IMR-90 (cell line): ENCODE measurements at regions not wholly inside any gene's neighbourhood (a gene's known extent, or its start where the extent isn't known, plus 50 kb on each side); places are given as distances from the start of the nearest gene placed in this dataset.

ENCODE experiments used
- ATAC-seq: fragments of 200-7000 bp; cut with Tn5 transposase; 2 replicates; pipeline ENCODE4 v1.9.1; 2020; ENCODE audit warnings: low read depth, mild to moderate bottlenecking, moderate library complexity
- BruUV-seq: library from RNA; stranded (reverse); fragments of 400-500 nt; replicated peaks from 2 replicates; lab custom pipeline; 2021; lab: Mats Ljungman, UMichigan
- CTCF ChIA-PET: fragments of 300-600 bp; formaldehyde crosslinking; extraction: SDS; loops from one replicate; lab custom pipeline; 2021; ENCODE audit warnings: antibody characterized with exemption; lab: Yijun Ruan, JAX
- POLR2A ChIA-PET: fragments of 300-600 bp; sonication (Branson Sonifier 250); formaldehyde crosslinking; loops from one replicate; lab custom pipeline; 2022; ENCODE audit warnings: antibody characterized with exemption; ENCODE audit not compliant: unreplicated experiment; lab: Charles Lee
- DNase-seq: peaks from one replicate; pipeline ENCODE4 v3.0.0; 2013
- H2AFZ ChIP-seq: replicated peaks from 2 replicates; pipeline ENCODE3; 2013; ENCODE audit warnings: low read length, mild to moderate bottlenecking; ENCODE audit not compliant: poor library complexity
- H2AK5ac ChIP-seq: 2 replicates; pipeline ENCODE4 v1.6.1; 2013; ENCODE audit warnings: low read depth, low read length, inconsistent platforms
- H2AK9ac ChIP-seq: replicated peaks from 2 replicates; pipeline ENCODE3; 2013; ENCODE audit warnings: mild to moderate bottlenecking, low read depth, low read length, moderate library complexity; ENCODE audit not compliant: poor library complexity
- H2BK120ac ChIP-seq: 2 replicates; pipeline ENCODE4 v1.6.1; 2013; ENCODE audit warnings: low read depth, low read length, inconsistent platforms
- H2BK15ac ChIP-seq: 3 replicates; pipeline ENCODE4 v1.6.1; 2013; ENCODE audit warnings: low read depth, low read length, inconsistent platforms
- H2BK20ac ChIP-seq: 2 replicates; pipeline ENCODE4 v1.6.1; 2013; ENCODE audit warnings: low read depth, mild to moderate bottlenecking, inconsistent platforms, low read length, moderate library complexity
- H2BK5ac ChIP-seq: 2 replicates; pipeline ENCODE4 v1.6.1; 2013; ENCODE audit warnings: mild to moderate bottlenecking, low read depth, low read length, inconsistent platforms; ENCODE audit not compliant: poor library complexity, severe bottlenecking
- H3K14ac ChIP-seq: replicated peaks from 2 replicates; pipeline ENCODE4 v1.6.1; 2013; ENCODE audit warnings: low read depth, low read length, inconsistent platforms
- H3K18ac ChIP-seq: 2 replicates; pipeline ENCODE4 v1.6.1; 2013; ENCODE audit warnings: low read depth, low read length, control low read depth
- H3K23ac ChIP-seq: 2 replicates; pipeline ENCODE4 v1.6.1; 2013; ENCODE audit warnings: low read depth, low read length, inconsistent platforms
- H3K27ac ChIP-seq: 2 replicates; pipeline ENCODE4 v1.5.1; 2013; ENCODE audit warnings: mild to moderate bottlenecking, control low read depth, low read length; ENCODE audit not compliant: insufficient read depth
- H3K27me3 ChIP-seq: 2 replicates; pipeline ENCODE4 v1.6.1; 2013; ENCODE audit warnings: low read length; ENCODE audit not compliant: control insufficient read depth, insufficient read depth
- H3K36me3 ChIP-seq: 2 replicates; pipeline ENCODE4 v1.6.1; 2013; ENCODE audit warnings: low read length, mixed read lengths; ENCODE audit not compliant: control insufficient read depth, insufficient read depth
- H3K4ac ChIP-seq: 2 replicates; pipeline ENCODE4 v1.6.1; 2013; ENCODE audit warnings: low read depth, low read length, inconsistent platforms
- H3K4me1 ChIP-seq: 2 replicates; pipeline ENCODE4 v1.6.1; 2013; ENCODE audit warnings: low read length, mixed read lengths; ENCODE audit not compliant: control insufficient read depth, insufficient read depth
- H3K4me2 ChIP-seq: 2 replicates; pipeline ENCODE4 v1.6.1; 2013; ENCODE audit warnings: low read depth, mild to moderate bottlenecking, control low read depth, low read length, moderate library complexity
- H3K4me3 ChIP-seq: 2 replicates; pipeline ENCODE4 v1.5.1; 2013; ENCODE audit warnings: low read depth, mild to moderate bottlenecking, control low read depth, low read length, moderate library complexity; ENCODE audit not compliant: insufficient read depth
- H3K56ac ChIP-seq: 2 replicates; pipeline ENCODE4 v1.6.1; 2013; ENCODE audit warnings: low read length, inconsistent platforms; ENCODE audit not compliant: insufficient read depth; ENCODE audit errors: extremely low read depth
- H3K79me1 ChIP-seq, 2 experiments: 2 replicates each; pipeline ENCODE4 v1.6.1; 2013; ENCODE audit warnings: low read length in 2 of 2, inconsistent platforms in 1 of 2, low read depth in 1 of 2
- H3K9ac ChIP-seq: 2 replicates; pipeline ENCODE4 v1.6.1; 2013; ENCODE audit warnings: low read depth, low read length, control low read depth
- H3K9me1 ChIP-seq: 2 replicates; pipeline ENCODE4 v1.6.1; 2013; ENCODE audit warnings: low read length, inconsistent platforms; ENCODE audit not compliant: insufficient read depth
- H3K9me3 ChIP-seq: 2 replicates; pipeline ENCODE4 v1.6.1; 2013; ENCODE audit warnings: low read length; ENCODE audit not compliant: control insufficient read depth, insufficient read depth
- H4K20me1 ChIP-seq: 2 replicates; pipeline ENCODE4 v1.6.1; 2013; ENCODE audit warnings: low read length, inconsistent platforms; ENCODE audit not compliant: insufficient read depth
- H4K5ac ChIP-seq: 2 replicates; pipeline ENCODE4 v1.6.1; 2013; ENCODE audit warnings: mild to moderate bottlenecking, low read depth, low read length, control low read depth
- H4K8ac ChIP-seq, 2 experiments: 2 replicates each; pipeline ENCODE4 v1.6.1; 2013; ENCODE audit warnings: low read depth in 2 of 2, low read length in 2 of 2, control low read depth in 1 of 2, inconsistent platforms in 1 of 2
- H4K91ac ChIP-seq: 2 replicates; pipeline ENCODE4 v1.6.1; 2013; ENCODE audit warnings: low read depth, low read length, inconsistent platforms; ENCODE audit not compliant: insufficient read depth
- CEBPB ChIP-seq: IDR thresholded peaks from 2 replicates; pipeline ENCODE4 v1.6.1; 2012; ENCODE audit warnings: low read depth, low read length, improper control_type of control experiment
- CHD1 ChIP-seq: IDR thresholded peaks from 2 replicates; pipeline ENCODE4 v1.6.1; 2012; ENCODE audit warnings: low read depth, low read length, improper control_type of control experiment
- FOS ChIP-seq: fragments of 150-350 bp; IDR thresholded peaks from 2 replicates; pipeline ENCODE4 v1.6.1; 2016; ENCODE audit warnings: low read depth, low read length
- MAFK ChIP-seq: IDR thresholded peaks from 2 replicates; pipeline ENCODE4 v1.6.1; 2012; ENCODE audit warnings: low read depth, low read length, improper control_type of control experiment
- MAZ ChIP-seq: IDR thresholded peaks from 2 replicates; pipeline ENCODE4 v1.6.1; 2012; ENCODE audit warnings: low read depth, mild to moderate bottlenecking, low read length, improper control_type of control experiment, moderate library complexity, borderline replicate concordance
- MXI1 ChIP-seq: IDR thresholded peaks from 2 replicates; pipeline ENCODE4 v1.6.1; 2012; ENCODE audit warnings: low read depth, mild to moderate bottlenecking, low read length, moderate library complexity, borderline replicate concordance
- POLR2A ChIP-seq: IDR thresholded peaks from 2 replicates; pipeline ENCODE4 v1.6.1; 2012; ENCODE audit warnings: mild to moderate bottlenecking, low read depth, low read length
- RCOR1 ChIP-seq: IDR thresholded peaks from 2 replicates; pipeline ENCODE4 v1.6.1; 2012; ENCODE audit warnings: mild to moderate bottlenecking, low read length, improper control_type of control experiment; ENCODE audit not compliant: insufficient replicate concordance
- RFX5 ChIP-seq: IDR thresholded peaks from 2 replicates; pipeline ENCODE4 v1.8.0; 2012; ENCODE audit warnings: low read depth, mild to moderate bottlenecking, low read length, moderate library complexity
- WGBS, 2 experiments: methylation state at CpG; one replicate each; pipeline versions ENCODE4 v1.1.5 to v1.1.7; 2013; ENCODE audit warnings: missing lambda C conversion rate in 2 of 2; ENCODE audit not compliant: insufficient read length in 1 of 2; ENCODE audit errors: extremely low coverage in 2 of 2; 5-methylcytosine and 5-hydroxymethylcytosine counted together
- dilution Hi-C: fragments of 300-500 bp; cut with HindIII; formaldehyde crosslinking; loops from one replicate; pipeline ENCODE4 v1.14.3; 2018; ENCODE audit warnings: low sequenced_read_pairs; ENCODE audit not compliant: unreplicated experiment
- in situ Hi-C: fragments of 300-500 bp; cut with MboI; formaldehyde crosslinking; loops from 3 replicates; pipeline ENCODE4 v1.14.3; 2019; ENCODE audit warnings: low sequenced_read_pairs, inconsistent platforms, mixed read lengths
- intact Hi-C: fragments of 100-400 bp; cut with micrococcal nuclease; formaldehyde crosslinking; loops from 2 replicates; pipeline ENCODE4 v1.10.0; 2022

- no peak for DNase-seq
- H2AK5ac ChIP-seq, result no peak overlapping the region
- no peaks in the 10 kb centered on the region for H3K9me1 ChIP-seq
- no peaks in the 10 kb centered on the region for H3K36me3 ChIP-seq
- TF ChIP-seq MAFK, result no peak
- no peak for TF ChIP-seq MXI1
- no peak for TF ChIP-seq POLR2A
- TF ChIP-seq RCOR1, result no peak
- TF ChIP-seq FOS, result no peak
- TF ChIP-seq RFX5, result no peak
- TF ChIP-seq CEBPB, result no peak
- TF ChIP-seq MAZ, result no peak
- no peak for TF ChIP-seq CHD1
- H3K14ac ChIP-seq, result no peak overlapping the region
- BruUV-seq, result no TSS peak
- no peak overlapping the region for H2BK20ac ChIP-seq
- no peak overlapping the region for H2AK9ac ChIP-seq
- H3K9ac ChIP-seq, result no peak overlapping the region
- H4K20me1 ChIP-seq, result no peaks in the 10 kb centered on the region
- no CpG with 5 or more reads among the region's 5 CpGs for whole genome bisulfite sequencing, 2 experiments
- H3K4ac ChIP-seq, result no peak overlapping the region
- H2BK120ac ChIP-seq, result no peak overlapping the region
- no peak overlapping the region for H3K27ac ChIP-seq
- no peak overlapping the region for H3K56ac ChIP-seq
- H3K79me1 ChIP-seq, result no peaks in the 10 kb centered on the region
- no peak overlapping the region for H2BK15ac ChIP-seq
- H4K5ac ChIP-seq, result no peak overlapping the region
- H3K9me3 ChIP-seq, result peaks cover 6% of the 10 kb centered on the region; the same call in 1 of the 2 replicates
- H2BK5ac ChIP-seq, result no peak overlapping the region
- H2AFZ ChIP-seq, result no peak overlapping the region
- H3K4me1 ChIP-seq, result no peaks in the 10 kb centered on the region
- in situ Hi-C loops (no loop called here), intact Hi-C loops (no loop called here), dilution Hi-C loops (no loop called here)
- H4K8ac ChIP-seq, result no peak overlapping the region
- H3K4me2 ChIP-seq, result no peak overlapping the region
- H3K4me3 ChIP-seq, result no peak overlapping the region
- CTCF ChIA-PET, result no interaction called here
- H3K27me3 ChIP-seq, result no peaks in the 10 kb centered on the region
- ATAC-seq, result no peak
- H3K23ac ChIP-seq, result no peak overlapping the region
- no peak overlapping the region for H3K18ac ChIP-seq
- POLR2A ChIA-PET, result no interaction called here
- no peak overlapping the region for H4K91ac ChIP-seq
These were observed 518.0 kb downstream of the ZNF516 start for GRCh38 chr18:75977081-75977480.
